Hepatocyte (in vitro differentiated cells): ENCODE measurements at regions not wholly inside any gene's neighbourhood (a gene's known extent, or its start where the extent isn't known, plus 50 kb on each side); places are given as distances from the start of the nearest gene placed in this dataset.

Experiments used
- DNase-seq: peaks from one replicate; pipeline ENCODE4 v3.0.0-alpha.2; 2016; ENCODE audit warnings: low spot score
- H2AFZ ChIP-seq: fragments of 200-600 bp; sonication (generic); 2 replicates; pipeline ENCODE4 v1.6.0; 2016; ENCODE audit warnings: antibody characterized with exemption, mild to moderate bottlenecking
- H3K27ac ChIP-seq: fragments of 200-600 bp; sonication (generic); 2 replicates; pipeline ENCODE4 v1.5.1; 2016; ENCODE audit warnings: mild to moderate bottlenecking
- H3K27me3 ChIP-seq: fragments of 200-600 bp; sonication (generic); 2 replicates; pipeline ENCODE4 v1.6.1; 2016
- H3K36me3 ChIP-seq: fragments of 200-600 bp; sonication (generic); replicated peaks from 2 replicates; pipeline ENCODE4 v1.5.1; 2016; ENCODE audit warnings: low read depth; ENCODE audit not compliant: insufficient read depth
- H3K4me1 ChIP-seq: fragments of 200-600 bp; sonication (generic); 2 replicates; pipeline ENCODE4 v1.5.1; 2016; ENCODE audit warnings: mild to moderate bottlenecking, moderate library complexity; ENCODE audit not compliant: insufficient read depth
- H3K4me2 ChIP-seq: fragments of 200-600 bp; sonication (generic); 2 replicates; pipeline ENCODE4 v1.6.0; 2016
- H3K4me3 ChIP-seq: fragments of 200-600 bp; sonication (generic); 2 replicates; pipeline ENCODE4 v1.5.1; 2016; ENCODE audit warnings: mild to moderate bottlenecking
- H3K79me2 ChIP-seq: fragments of 200-600 bp; sonication (generic); 2 replicates; pipeline ENCODE4 v1.6.0; 2017; ENCODE audit warnings: mild to moderate bottlenecking
- H3K9me2 ChIP-seq: fragments of 200-600 bp; sonication (generic); replicated peaks from 2 replicates; pipeline ENCODE4 v1.6.0; 2017; ENCODE audit warnings: mild to moderate bottlenecking; ENCODE audit not compliant: insufficient read depth
- H3K9me3 ChIP-seq: fragments of 200-600 bp; sonication (generic); 2 replicates; pipeline ENCODE4 v1.5.1; 2016; ENCODE audit warnings: low read depth, mild to moderate bottlenecking
- H4K20me1 ChIP-seq: fragments of 200-600 bp; sonication (generic); 2 replicates; pipeline ENCODE4 v1.6.0; 2016; ENCODE audit warnings: mild to moderate bottlenecking; ENCODE audit not compliant: insufficient read depth, poor library complexity, severe bottlenecking
- CTCF ChIP-seq: fragments of 200-600 bp; sonication (generic); IDR thresholded peaks from 2 replicates; pipeline ENCODE4 v1.5.1; 2016; ENCODE audit warnings: antibody characterized with exemption, mild to moderate bottlenecking; ENCODE audit not compliant: poor library complexity
- EZH2 ChIP-seq: fragments of 200-600 bp; sonication (generic); IDR thresholded peaks from 2 replicates; pipeline ENCODE4 v1.6.1; 2016; ENCODE audit warnings: antibody characterized with exemption, mild to moderate bottlenecking, borderline replicate concordance
- EZH2phosphoT487 ChIP-seq: fragments of 200-600 bp; sonication (generic); IDR thresholded peaks from one replicate; pipeline ENCODE4 v1.6.1; 2018; ENCODE audit warnings: antibody characterized with exemption, mild to moderate bottlenecking, low read depth, moderate library complexity; ENCODE audit not compliant: unreplicated experiment, severe bottlenecking
- WGBS: methylation state at CpG from one replicate; pipeline ENCODE4 v1.1.6; 2016; ENCODE audit warnings: low lambda C conversion rate; ENCODE audit errors: missing lambda C conversion rate; 5-methylcytosine and 5-hydroxymethylcytosine counted together

- Histone ChIP-seq H3K4me2 (no peak overlapping the region), H3K36me3 (no peaks in the 10 kb centered on the region), H3K9me2 (no peaks in the 10 kb centered on the region), H3K27me3 (no peaks in the 10 kb centered on the region), H3K27ac (no peak overlapping the region), H3K9me3 (no peaks in the 10 kb centered on the region), H3K4me1 (no peaks in the 10 kb centered on the region), H4K20me1 (no peaks in the 10 kb centered on the region), H3K4me3 (no peak overlapping the region), H2AFZ (no peak overlapping the region), H3K79me2 (no peaks in the 10 kb centered on the region)
- no peak for DNase-seq
- TF ChIP-seq EZH2phosphoT487: no peak
- TF ChIP-seq CTCF: no peak
- no peak for TF ChIP-seq EZH2
- WGBS: 83% methylated on average over 2 of the region's 2 CpGs
These were observed 203.7 kb upstream of the COX10 start for GRCh38 chr17:13865650-13866049.

GRCh38 chr17:13869331-13869940 lies 199.9 kb upstream of the COX10 start:
- H3K4me2 ChIP-seq: no peak overlapping the region
- DNase-seq: no peak

GRCh38 chr17:13871261-13871660 lies 198.0 kb upstream of the COX10 start:
- no peaks in the 10 kb centered on the region for H3K27me3 ChIP-seq
- TF ChIP-seq CTCF (no peak), EZH2 (no peak), EZH2phosphoT487 (no peak)
- H3K36me3 ChIP-seq: no peaks in the 10 kb centered on the region
- H4K20me1 ChIP-seq: no peaks in the 10 kb centered on the region
- no peak overlapping the region for H3K27ac ChIP-seq
- no peak overlapping the region for H3K4me2 ChIP-seq
- 94% methylated on average over 4 of the region's 4 CpGs for WGBS
- no peaks in the 10 kb centered on the region for H3K9me2 ChIP-seq
- no peak overlapping the region for H3K4me3 ChIP-seq
- no peak for DNase-seq
- no peaks in the 10 kb centered on the region for H3K9me3 ChIP-seq
- no peak overlapping the region for H2AFZ ChIP-seq
- no peaks in the 10 kb centered on the region for H3K79me2 ChIP-seq
- H3K4me1 ChIP-seq: no peaks in the 10 kb centered on the region

More at GRCh38 chr17:13869331-13869940, 199.9 kb upstream of the COX10 start:
- Histone ChIP-seq H3K9me3 (no peaks in the 10 kb centered on the region), H3K36me3 (no peaks in the 10 kb centered on the region), H3K27ac (no peak overlapping the region), H3K79me2 (no peaks in the 10 kb centered on the region), H4K20me1 (no peaks in the 10 kb centered on the region), H2AFZ (no peak overlapping the region), H3K4me3 (no peak overlapping the region), H3K27me3 (no peaks in the 10 kb centered on the region), H3K9me2 (no peaks in the 10 kb centered on the region), H3K4me1 (no peaks in the 10 kb centered on the region)
- TF ChIP-seq EZH2 (no peak), EZH2phosphoT487 (no peak), CTCF (no peak)
- 75% methylated on average over 9 of the region's 9 CpGs for WGBS
